Caco-2 (cell line): ENCODE measurements at regions not wholly inside any gene's neighbourhood (a gene's known extent, or its start where the extent isn't known, plus 50 kb on each side); places are given as distances from the start of the nearest gene placed in this dataset.

ENCODE experiments used
- BruUV-seq: library from RNA; stranded (reverse); fragments of 400-500 nt; replicated peaks from 2 replicates; lab custom pipeline; 2021; lab: Mats Ljungman, UMichigan
- CTCF ChIA-PET: fragments of 300-600 bp; sonication (Branson Sonifier 250); formaldehyde crosslinking; loops from one replicate; lab custom pipeline; 2022; ENCODE audit warnings: antibody characterized with exemption; lab: Charles Lee
- POLR2A ChIA-PET: fragments of 300-600 bp; sonication (Branson Sonifier 250); formaldehyde crosslinking; loops from one replicate; lab custom pipeline; 2022; ENCODE audit warnings: antibody characterized with exemption; lab: Charles Lee
- DNase-seq, 2 experiments: peaks; one replicate each; pipeline versions ENCODE4 v3.0.0 to v3.0.0-alpha.2; 2020 to 2022
- H3K27me3 ChIP-seq: replicated peaks from 2 replicates; pipeline ENCODE4 v1.6.0; 2011; ENCODE audit warnings: low read length; ENCODE audit not compliant: control insufficient read depth, insufficient read depth
- H3K36me3 ChIP-seq: 2 replicates; pipeline ENCODE4 v1.5.1; 2011; ENCODE audit warnings: low read length; ENCODE audit not compliant: control insufficient read depth, insufficient read depth
- H3K4me1 ChIP-seq: fragments of 250-450 bp; sonication (Bioruptor Pico); 2 replicates; pipeline ENCODE4 v1.5.1; 2020; ENCODE audit warnings: mild to moderate bottlenecking
- H3K4me3 ChIP-seq: 2 replicates; pipeline ENCODE4 v1.5.1; 2011; ENCODE audit warnings: low read depth, mild to moderate bottlenecking, control low read depth, low read length
- H3K9me3 ChIP-seq: fragments of 250-450 bp; sonication (Bioruptor Pico); 2 replicates; pipeline ENCODE4 v1.5.1; 2020; ENCODE audit warnings: mild to moderate bottlenecking, moderate library complexity
- H3K27ac Mint-ChIP-seq: one replicate; pipeline ENCODE4 v1.8.0; 2022; ENCODE audit warnings: mixed read lengths; ENCODE audit not compliant: unreplicated experiment
- H3K27me3 Mint-ChIP-seq: one replicate; pipeline ENCODE4 v1.8.0; 2022; ENCODE audit warnings: mixed read lengths; ENCODE audit not compliant: insufficient read depth, unreplicated experiment
- H3K36me3 Mint-ChIP-seq: one replicate; pipeline ENCODE4 v1.8.0; 2022; ENCODE audit warnings: mild to moderate bottlenecking, mixed read lengths; ENCODE audit not compliant: insufficient read depth, unreplicated experiment
- H3K4me1 Mint-ChIP-seq: one replicate; pipeline ENCODE4 v1.8.0; 2022; ENCODE audit warnings: low read depth, mixed read lengths; ENCODE audit not compliant: unreplicated experiment
- H3K4me3 Mint-ChIP-seq: one replicate; pipeline ENCODE4 v1.8.0; 2022; ENCODE audit warnings: mild to moderate bottlenecking, moderate library complexity, mixed read lengths; ENCODE audit not compliant: unreplicated experiment
- H3K9me3 Mint-ChIP-seq: one replicate; pipeline ENCODE4 v1.8.0; 2022; ENCODE audit warnings: mixed read lengths; ENCODE audit not compliant: unreplicated experiment
- intact Hi-C: fragments of 100-400 bp; cut with micrococcal nuclease; formaldehyde crosslinking; loops from one replicate; pipeline ENCODE4 v1.10.0; 2022; ENCODE audit not compliant: unreplicated experiment
- TF ChIP-seq, protein P1 (sequence below), 2 experiments: fragments of 200-600 bp in 1 of 2; IDR thresholded peaks; 1 replicate in 1 of 2; 2 replicates in 1 of 2; pipeline versions ENCODE4 v1.5.1 to v1.8.0; 2011 to 2022; ENCODE audit warnings: antibody characterized with exemption in 1 of 2, control low read depth in 1 of 2, inconsistent platforms in 1 of 2, low read depth in 1 of 2, low read length in 1 of 2, mild to moderate bottlenecking in 1 of 2, moderate library complexity in 1 of 2; ENCODE audit not compliant: insufficient read depth in 1 of 2, severe bottlenecking in 1 of 2, unreplicated experiment in 1 of 2

DNA sequence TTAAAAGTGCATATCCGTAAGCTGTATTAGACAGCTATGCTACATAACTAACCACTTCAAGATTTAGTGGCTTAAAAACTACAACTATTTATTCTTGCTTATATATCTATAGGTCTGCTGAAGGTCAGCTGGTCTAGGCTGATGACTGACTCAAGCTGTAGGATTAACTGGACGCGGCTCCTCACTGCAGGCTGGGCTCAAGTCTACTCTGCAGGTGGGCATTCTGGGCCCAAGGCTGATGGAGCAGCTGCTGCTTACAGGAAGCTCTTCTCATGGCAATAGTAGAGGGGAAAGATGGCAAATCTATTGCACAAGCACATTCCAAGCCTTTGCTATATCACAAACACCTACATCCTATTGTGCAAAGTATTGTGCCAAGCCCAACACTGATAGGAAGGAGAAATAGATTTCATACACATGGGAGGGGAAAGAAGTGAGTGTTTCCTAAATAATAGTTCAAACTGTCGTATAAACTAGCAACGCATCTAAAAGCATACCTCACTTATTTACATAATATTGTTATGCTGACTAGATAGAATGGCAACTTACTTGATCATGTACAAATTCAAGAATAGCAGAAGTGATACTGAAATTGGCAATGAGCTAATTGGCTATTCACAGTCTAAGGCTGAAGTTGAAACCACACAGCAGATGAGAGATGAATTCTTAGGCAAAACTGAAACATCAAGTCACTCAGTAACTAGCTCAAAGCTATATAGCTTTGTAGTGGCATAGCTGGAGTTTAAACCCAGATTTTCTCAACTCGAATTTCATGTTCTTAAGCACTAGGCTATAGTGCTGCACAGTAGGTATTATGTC lies 263.8 kb downstream of the NKX6-1 start:
- Mint-ChIP-seq H3K4me1 (no peaks in the 10 kb centered on the region), H3K36me3 (peaks cover 5% of the 10 kb centered on the region), H3K9me3 (no peaks in the 10 kb centered on the region), H3K4me3 (no peak overlapping the region), H3K27ac (no peak overlapping the region), H3K27me3 (no peaks in the 10 kb centered on the region)
- Histone ChIP-seq H3K9me3 (no peaks in the 10 kb centered on the region), H3K4me1 (peaks cover 5% of the 10 kb centered on the region; the same call in 1 of the 2 replicates), H3K4me3 (no peak overlapping the region), H3K27me3 (no peaks in the 10 kb centered on the region), H3K36me3 (no peaks in the 10 kb centered on the region)
- ChIA-PET POLR2A (no interaction called here), CTCF (interaction anchor here (0.7 kb wide), 1 partner anchor 216 kb away, joined by 3 read pairs; no protein-coding TSS in a partner anchor)
- no TSS peak for BruUV-seq
- intact Hi-C loops = no loop called here
- TF ChIP-seq, protein P1, sequence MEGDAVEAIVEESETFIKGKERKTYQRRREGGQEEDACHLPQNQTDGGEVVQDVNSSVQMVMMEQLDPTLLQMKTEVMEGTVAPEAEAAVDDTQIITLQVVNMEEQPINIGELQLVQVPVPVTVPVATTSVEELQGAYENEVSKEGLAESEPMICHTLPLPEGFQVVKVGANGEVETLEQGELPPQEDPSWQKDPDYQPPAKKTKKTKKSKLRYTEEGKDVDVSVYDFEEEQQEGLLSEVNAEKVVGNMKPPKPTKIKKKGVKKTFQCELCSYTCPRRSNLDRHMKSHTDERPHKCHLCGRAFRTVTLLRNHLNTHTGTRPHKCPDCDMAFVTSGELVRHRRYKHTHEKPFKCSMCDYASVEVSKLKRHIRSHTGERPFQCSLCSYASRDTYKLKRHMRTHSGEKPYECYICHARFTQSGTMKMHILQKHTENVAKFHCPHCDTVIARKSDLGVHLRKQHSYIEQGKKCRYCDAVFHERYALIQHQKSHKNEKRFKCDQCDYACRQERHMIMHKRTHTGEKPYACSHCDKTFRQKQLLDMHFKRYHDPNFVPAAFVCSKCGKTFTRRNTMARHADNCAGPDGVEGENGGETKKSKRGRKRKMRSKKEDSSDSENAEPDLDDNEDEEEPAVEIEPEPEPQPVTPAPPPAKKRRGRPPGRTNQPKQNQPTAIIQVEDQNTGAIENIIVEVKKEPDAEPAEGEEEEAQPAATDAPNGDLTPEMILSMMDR (IDR thresholded peaks at IDR 0.05; ENCODE audit: insufficient read depth in 1 of 2, low read depth in 1 of 2, low read length in 1 of 2, severe bottlenecking in 1 of 2, unreplicated experiment in 1 of 2) = no peak
- no peak for DNase-seq

DNA sequence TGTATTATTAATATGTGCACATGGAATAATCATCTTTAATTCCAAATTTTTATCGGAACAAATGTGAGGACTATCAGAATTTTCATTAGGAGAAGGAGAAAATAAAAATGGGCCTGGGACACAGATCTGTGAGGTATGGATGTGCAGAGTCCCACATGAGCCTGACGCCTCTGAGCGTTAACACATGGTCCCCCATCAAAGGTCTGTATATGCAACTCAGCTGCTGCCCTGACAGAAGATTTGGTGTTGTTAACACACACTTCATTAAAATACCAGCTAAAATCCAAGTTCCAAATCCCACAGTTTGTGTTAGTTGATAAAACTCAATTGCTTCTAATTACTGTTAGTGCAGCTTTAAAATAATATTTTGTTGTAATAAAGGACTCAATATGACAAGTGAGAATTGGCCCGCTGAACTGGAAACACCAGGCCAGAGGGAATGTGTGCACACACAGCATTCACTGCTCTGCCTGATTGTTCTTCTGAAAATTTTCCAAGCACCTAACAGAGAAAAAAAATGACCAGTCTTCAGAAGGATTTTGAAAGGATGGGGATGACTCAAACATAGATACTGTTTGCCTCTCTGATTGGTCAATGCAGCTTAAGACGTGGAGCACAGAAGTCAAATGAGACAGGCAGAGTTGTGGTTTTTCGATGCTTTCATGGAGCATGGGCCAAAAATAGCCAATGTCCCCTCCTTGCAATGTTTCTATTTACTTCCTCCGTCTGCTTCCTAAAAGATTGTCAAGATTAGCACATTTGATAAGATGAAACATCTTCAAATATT lies 266.6 kb downstream of the NKX6-1 start:
- H3K4me3 Mint-ChIP-seq = no peak overlapping the region
- no TSS peak for BruUV-seq
- H3K36me3 ChIP-seq = no peaks in the 10 kb centered on the region
- no peaks in the 10 kb centered on the region for H3K27me3 ChIP-seq
- H3K36me3 Mint-ChIP-seq = peaks cover 5% of the 10 kb centered on the region
- ChIA-PET CTCF (no interaction called here), POLR2A (no interaction called here)
- TF ChIP-seq, protein P1 (IDR thresholded peaks at IDR 0.05; ENCODE audit: insufficient read depth in 1 of 2, low read depth in 1 of 2, low read length in 1 of 2, severe bottlenecking in 1 of 2, unreplicated experiment in 1 of 2) = no peak
- DNase-seq = no peak
- no peak overlapping the region for H3K4me3 ChIP-seq
- H3K27ac Mint-ChIP-seq = no peak overlapping the region
- peaks cover 5% of the 10 kb centered on the region; the same call in 1 of the 2 replicates for H3K4me1 ChIP-seq
- no peaks in the 10 kb centered on the region for H3K4me1 Mint-ChIP-seq
- H3K9me3 ChIP-seq = no peaks in the 10 kb centered on the region
- no peaks in the 10 kb centered on the region for H3K9me3 Mint-ChIP-seq
- intact Hi-C loops = no loop called here
- H3K27me3 Mint-ChIP-seq = no peaks in the 10 kb centered on the region

DNA sequence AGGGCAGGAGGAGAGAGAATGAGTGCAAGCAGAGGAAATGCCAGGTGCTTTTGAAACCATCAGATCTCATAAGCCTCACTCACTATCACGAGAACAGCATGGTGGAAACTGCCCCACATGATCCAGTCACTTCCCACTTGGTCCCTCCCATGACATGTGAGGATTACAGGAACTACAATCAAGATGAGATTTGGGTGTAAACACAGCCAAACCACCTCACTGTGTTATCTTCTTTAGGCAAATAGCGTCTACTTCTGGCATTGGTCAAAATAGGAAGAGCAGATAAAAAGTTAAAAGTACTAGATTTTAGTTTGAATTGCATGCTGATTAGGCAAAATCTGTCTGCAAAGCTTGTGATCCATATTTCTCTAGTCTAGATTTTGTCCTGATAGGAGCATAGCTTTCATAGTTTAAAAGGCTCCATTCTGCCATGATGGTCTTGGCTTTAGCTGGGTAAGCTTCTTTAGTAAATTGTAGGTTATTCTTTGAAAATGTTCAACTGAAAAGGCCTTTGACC lies 267.5 kb downstream of the NKX6-1 start:
- Histone ChIP-seq H3K36me3 (no peaks in the 10 kb centered on the region), H3K4me1 (peaks cover 5% of the 10 kb centered on the region; the same call in 1 of the 2 replicates), H3K27me3 (no peaks in the 10 kb centered on the region), H3K9me3 (no peaks in the 10 kb centered on the region), H3K4me3 (no peak overlapping the region)
- ChIA-PET CTCF (no interaction called here), POLR2A (no interaction called here)
- Mint-ChIP-seq H3K9me3 (no peaks in the 10 kb centered on the region), H3K36me3 (peaks cover 5% of the 10 kb centered on the region), H3K4me3 (no peak overlapping the region), H3K27ac (no peak overlapping the region), H3K27me3 (no peaks in the 10 kb centered on the region), H3K4me1 (no peaks in the 10 kb centered on the region)
- intact Hi-C loops = no loop called here
- no TSS peak for BruUV-seq
- TF ChIP-seq, protein P1 (IDR thresholded peaks at IDR 0.05; ENCODE audit: insufficient read depth in 1 of 2, low read depth in 1 of 2, low read length in 1 of 2, severe bottlenecking in 1 of 2, unreplicated experiment in 1 of 2) = no peak
- DNase-seq = no peak
